Lower leg skin (tissue), 4 donors: ENCODE measurements at regions not wholly inside any gene's neighbourhood (a gene's known extent, or its start where the extent isn't known, plus 50 kb on each side); places are given as distances from the start of the nearest gene placed in this dataset.
"Not testable (repeated sequence)": the region's sequence is repeated elsewhere in the genome, so short reads cannot be mapped to it uniquely, and the experiment has no call there.

ENCODE experiments used
- DNase-seq, 2 donors: peaks; one replicate each; pipeline ENCODE4 v3.0.0-alpha.2; 2019; ENCODE audit warnings: low spot score in 2 of 2
- H3K4me3 ChIP-seq: fragments of 200-600 bp; sonication (generic); 2 replicates; pipeline ENCODE4 v1.5.1; 2017; ENCODE audit warnings: mild to moderate bottlenecking, low read depth; ENCODE audit not compliant: poor library complexity, severe bottlenecking
- CTCF ChIP-seq, 3 donors: fragments of 450-650 bp; IDR thresholded peaks; one replicate each; pipeline ENCODE4 v1.5.1; 2016; ENCODE audit warnings: antibody characterized with exemption in 3 of 3, mild to moderate bottlenecking in 3 of 3, moderate library complexity in 2 of 3
- POLR2A ChIP-seq, 2 donors: fragments of 450-650 bp; IDR thresholded peaks; one replicate each; pipeline ENCODE4 v1.6.1; 2016 to 2017; ENCODE audit warnings: antibody characterized with exemption in 2 of 2, mild to moderate bottlenecking in 1 of 2, moderate library complexity in 1 of 2
- WGBS, 2 donors: methylation state at CpG; one replicate each; pipeline ENCODE4 v1.1.5; 2018; 5-methylcytosine and 5-hydroxymethylcytosine counted together
- intact Hi-C: fragments of 100-400 bp; cut with DNase I; formaldehyde crosslinking; loops from one replicate; pipeline ENCODE4 v1.15.0; 2023; ENCODE audit warnings: low total_unique reads

GRCh38 chr4:149056615-149057014 is 614.4 kb upstream of the NR3C2 start:
- intact Hi-C loops, result no loop called here
- DNase-seq, result no peak
- WGBS, 2 donors, result 36 to 38% methylated on average over 2 of the region's 2 CpGs

GRCh38 chr4:149055624-149056023 is 613.4 kb upstream of the NR3C2 start:
- no peak for DNase-seq
- WGBS, 2 donors, result 24 to 46% methylated on average over 1 of the region's 1 CpG
- H3K4me3 ChIP-seq, result no peak overlapping the region
- TF ChIP-seq CTCF (IDR thresholded peaks at IDR 0.05) (no peak), POLR2A (IDR thresholded peaks at IDR 0.05) (no peak)
- intact Hi-C loops, result no loop called here

More at GRCh38 chr4:149056615-149057014, 614.4 kb upstream of the NR3C2 start:
- no peak overlapping the region for H3K4me3 ChIP-seq
- TF ChIP-seq POLR2A (IDR thresholded peaks at IDR 0.05), result no peak
- TF ChIP-seq CTCF (IDR thresholded peaks at IDR 0.05), result no peak

- DNase-seq, result no peak
- WGBS, 2 donors, result 84 to 87% methylated on average over 5 of the region's 5 CpGs
- no peak overlapping the region for H3K4me3 ChIP-seq
- intact Hi-C loops, result no loop called here
- TF ChIP-seq CTCF (IDR thresholded peaks at IDR 0.05) (no peak), POLR2A (IDR thresholded peaks at IDR 0.05) (no peak)
Measured at GRCh38 chr4:149050840-149051239, 608.6 kb upstream of the NR3C2 start.

GRCh38 chr4:149048451-149049143 is 606.4 kb upstream of the NR3C2 start:
- intact Hi-C loops, result no loop called here
- no peak for TF ChIP-seq CTCF (IDR thresholded peaks at IDR 0.05)
- TF ChIP-seq POLR2A (IDR thresholded peaks at IDR 0.05), result no peak
- H3K4me3 ChIP-seq, result no peak overlapping the region
- WGBS, 2 donors, result 65 to 70% methylated on average over 3 of the region's 3 CpGs
- DNase-seq, result no peak

GRCh38 chr4:149047368-149047767 is 605.2 kb upstream of the NR3C2 start:
- intact Hi-C loops, result no loop called here
- WGBS, 2 donors, result 95 to 97% methylated on average over 2 of the region's 2 CpGs
- no peak overlapping the region for H3K4me3 ChIP-seq
- TF ChIP-seq CTCF (IDR thresholded peaks at IDR 0.05), result no peak
- no peak for TF ChIP-seq POLR2A (IDR thresholded peaks at IDR 0.05)
- DNase-seq, result no peak

GRCh38 chr4:149045731-149046130 is 603.5 kb upstream of the NR3C2 start:
- intact Hi-C loops, result no loop called here
- no peak overlapping the region for H3K4me3 ChIP-seq
- no peak for TF ChIP-seq POLR2A (IDR thresholded peaks at IDR 0.05)
- no peak for TF ChIP-seq CTCF (IDR thresholded peaks at IDR 0.05)
- no peak for DNase-seq
- 77 to 86% methylated on average over 3 of the region's 3 CpGs for WGBS, 2 donors

- DNase-seq, H3K4me3 ChIP-seq, intact Hi-C loops: not testable (repeated sequence)
- 91 to 100% methylated on average over 2 of the region's 2 CpGs for WGBS, 2 donors
Measured at GRCh38 chr4:149039786-149040185, 597.6 kb upstream of the NR3C2 start.
